Heart left ventricle (tissue), 16 donors: ENCODE measurements at regions not wholly inside any gene's neighbourhood (a gene's known extent, or its start where the extent isn't known, plus 50 kb on each side); places are given as distances from the start of the nearest gene placed in this dataset.

ENCODE experiments used
- ATAC-seq, 4 donors: fragments of 200-7000 bp; cut with Tn5 transposase; one replicate each; pipeline ENCODE4 v1.9.1; 2020 to 2022; ENCODE audit warnings: moderate library complexity in 4 of 4, mild to moderate bottlenecking in 3 of 4, moderate number of reproducible peaks in 1 of 4
- DNase-seq, 5 donors: peaks; one replicate each; pipeline ENCODE4 v3.0.0-alpha.2; 2020
- H3K27ac ChIP-seq, 12 donors: fragments of 200-600 bp; sonication (generic) in 4 of 12; one replicate each; pipeline versions ENCODE4 v1.5.0 to v1.8.0; 2016 to 2022; ENCODE audit warnings: mild to moderate bottlenecking in 2 of 12
- H3K27me3 ChIP-seq, 9 donors: fragments of 200-600 bp; sonication (generic) in 2 of 9; one replicate each; pipeline versions ENCODE4 v1.5.1 to v1.8.0; 2016 to 2022; ENCODE audit warnings: mild to moderate bottlenecking in 3 of 9
- H3K36me3 ChIP-seq, 9 donors: fragments of 200-600 bp; sonication (generic) in 2 of 9; one replicate each; pipeline versions ENCODE4 v1.5.0 to v1.8.0; 2018 to 2022; ENCODE audit warnings: mild to moderate bottlenecking in 2 of 9
- H3K4me1 ChIP-seq, 12 donors: fragments of 200-600 bp; sonication (generic) in 4 of 12; one replicate each; pipeline versions ENCODE4 v1.5.0 to v1.8.0; 2016 to 2022; ENCODE audit warnings: mild to moderate bottlenecking in 3 of 12
- H3K4me3 ChIP-seq, 12 donors: fragments of 200-600 bp; sonication (generic) in 4 of 12; one replicate each; pipeline versions ENCODE4 v1.5.0 to v1.8.0; 2017 to 2022; ENCODE audit warnings: mild to moderate bottlenecking in 9 of 12, moderate library complexity in 4 of 12
- H3K9me3 ChIP-seq, 12 donors: fragments of 200-600 bp; sonication (generic) in 4 of 12; one replicate each; pipeline versions ENCODE4 v1.5.0 to v1.8.0; 2016 to 2022; ENCODE audit warnings: mild to moderate bottlenecking in 1 of 12
- CTCF ChIP-seq, 12 donors: fragments of 200-600 bp; sonication (generic) in 4 of 12; IDR thresholded peaks; one replicate each; pipeline versions ENCODE4 v1.5.0 to v1.8.0; 2018 to 2022; ENCODE audit warnings: antibody characterized with exemption in 12 of 12, mild to moderate bottlenecking in 5 of 12
- POLR2A ChIP-seq, 2 donors: fragments of 450-650 bp; IDR thresholded peaks; one replicate each; pipeline ENCODE4 v1.6.1; 2017; ENCODE audit warnings: antibody characterized with exemption in 2 of 2, mild to moderate bottlenecking in 2 of 2, moderate library complexity in 2 of 2
- WGBS, 4 donors: extraction: QIAGEN DNeasy Blood & Tissue Kit in 2 of 4; methylation state at CpG; one replicate each; pipeline versions ENCODE4 v1.1.5 to v1.1.7; 2013 to 2018; 5-methylcytosine and 5-hydroxymethylcytosine counted together
- intact Hi-C, 10 donors: fragments of 100-400 bp; cut with DNase I; formaldehyde crosslinking; loops; one replicate each; pipeline versions ENCODE4 v1.11.1 to v1.14.2; 2022
- donor health status: ischemic (EF 13 %, LVEDD 7.1; RV severe dilation, severe dysfunction).
- donor health status: healthy with polysubstance abuse.
- donor health status: DM: no; HTN: yes; CAD: no.
- donor health status: DM: no; HTN: no; CAD: no.
- donor health status: ischemic (EF 25% LVEDD 6.9; RV normal size, moderate dysfunction).
- donor health status: ischemic (EF 25% LVEDD 5.7; RV mildly dilated, moderate dysfunction).
- donor health status: healthy.
- donor health status: DM: yes; HTN: yes; CAD: no.
- donor health status: ischemic (EF 35%, LVEDD 5.7; RV mildly dilated, moderate dysfunction).
- donor health status: nonischemic (EF 11% LVEDD 7.7; RV severe dilation, severe dysfunction).
- donor health status: DM: yes; HTN: yes; CAD: no.
- donor health status: PGD.
- donor health status: ischemic (EF 29% LVEDD 5.4; RV normal size, mild dysfunction).
- donor health status: nonischemic (EF 23%, LVEDD 6.1; RV moderate dilation, normal function).

GRCh38 chr6:138640028-138640427 is 133.5 kb upstream of the CCDC28A start:
- intact Hi-C loops, result no loop called here
- H3K27ac ChIP-seq, result no peak overlapping the region
- no peaks in the 10 kb centered on the region for H3K27me3 ChIP-seq
- ATAC-seq (no peak), DNase-seq (no peak)
- H3K4me3 ChIP-seq, result no peak overlapping the region
- no peaks in the 10 kb centered on the region for H3K36me3 ChIP-seq
- 98 to 100% (median 99%) methylated on average over 2 of the region's 2 CpGs for WGBS, 4 donors
- TF ChIP-seq POLR2A (IDR thresholded peaks at IDR 0.05) (no peak), CTCF (IDR thresholded peaks at IDR 0.05) (no peak)
- no peaks in the 10 kb centered on the region for H3K4me1 ChIP-seq
- no peaks in the 10 kb centered on the region for H3K9me3 ChIP-seq

- Histone ChIP-seq H3K36me3 (no peaks in the 10 kb centered on the region), H3K9me3 (no peaks in the 10 kb centered on the region), H3K27ac (no peak overlapping the region), H3K4me3 (no peak overlapping the region), H3K4me1 (no peaks in the 10 kb centered on the region), H3K27me3 (no peaks in the 10 kb centered on the region)
- ATAC-seq, result no peak
- whole genome bisulfite sequencing, 4 donors, result 95 to 97% (median 96%) methylated on average over 2 of the region's 2 CpGs
- TF ChIP-seq POLR2A (IDR thresholded peaks at IDR 0.05), result no peak
- TF ChIP-seq CTCF (IDR thresholded peaks at IDR 0.05), result no peak
- DNase-seq, result no peak
- intact Hi-C loops, result no loop called here
These were observed 130.4 kb upstream of the CCDC28A start for GRCh38 chr6:138643210-138643609.

- 91 to 96% (median 92%) methylated on average over 3 of the region's 3 CpGs for WGBS, 4 donors
- Histone ChIP-seq H3K4me1 (no peaks in the 10 kb centered on the region), H3K4me3 (no peak overlapping the region), H3K27me3 (no peaks in the 10 kb centered on the region), H3K27ac (no peak overlapping the region), H3K9me3 (no peaks in the 10 kb centered on the region), H3K36me3 (no peaks in the 10 kb centered on the region)
- TF ChIP-seq POLR2A (IDR thresholded peaks at IDR 0.05), result no peak
- TF ChIP-seq CTCF (IDR thresholded peaks at IDR 0.05), result no peak
- ATAC-seq, result no peak
- no peak for DNase-seq
- intact Hi-C loops, result no loop called here
These were observed 127.5 kb upstream of the CCDC28A start for GRCh38 chr6:138645976-138646640.

GRCh38 chr6:138647006-138647405 is 126.6 kb upstream of the CCDC28A start:
- intact Hi-C loops, result no loop called here
- Histone ChIP-seq H3K27ac (no peak overlapping the region), H3K4me3 (peak overlapping the region in 3 of 12 donors; percentile 12 to 24 (median 14)), H3K4me1 (no peaks in the 10 kb centered on the region), H3K36me3 (no peaks in the 10 kb centered on the region), H3K27me3 (no peaks in the 10 kb centered on the region), H3K9me3 (no peaks in the 10 kb centered on the region)
- DNase-seq (no peak), ATAC-seq (no peak)
- TF ChIP-seq CTCF (IDR thresholded peaks at IDR 0.05), result no peak
- no peak for TF ChIP-seq POLR2A (IDR thresholded peaks at IDR 0.05)
- WGBS, 4 donors, result 46 to 59% (median 51%) methylated on average over 6 of the region's 6 CpGs
